Lung (tissue), 11 donors: ENCODE measurements at regions not wholly inside any gene's neighbourhood (a gene's known extent, or its start where the extent isn't known, plus 50 kb on each side); places are given as distances from the start of the nearest gene placed in this dataset.

ENCODE experiments used
- ATAC-seq: fragments of 200-7000 bp; cut with Tn5 transposase; one replicate; pipeline ENCODE4 v1.9.1; 2020; ENCODE audit warnings: moderate number of reproducible peaks; ENCODE audit not compliant: insufficient read depth, low FRiP score
- DNase-seq, 3 donors: peaks; one replicate each; pipeline ENCODE4 v3.0.0-alpha.2; 2013 to 2017
- H3K27ac ChIP-seq, 2 donors: one replicate each; pipeline ENCODE4 v1.5.1; 2013; ENCODE audit warnings: mild to moderate bottlenecking in 2 of 2, moderate library complexity in 2 of 2, control low read depth in 1 of 2, inconsistent platforms in 1 of 2, low read depth in 1 of 2, low read length in 1 of 2
- H3K27me3 ChIP-seq, 3 donors: one replicate each; pipeline ENCODE4 v1.5.1; 2013; ENCODE audit warnings: low read length in 2 of 3; ENCODE audit not compliant: control insufficient read depth in 3 of 3, insufficient read depth in 3 of 3
- H3K36me3 ChIP-seq, 4 donors: one replicate each; pipeline ENCODE4 v1.5.1; 2013; ENCODE audit warnings: low read length in 4 of 4, mild to moderate bottlenecking in 1 of 4, moderate library complexity in 1 of 4; ENCODE audit not compliant: control insufficient read depth in 4 of 4, insufficient read depth in 4 of 4
- H3K4me1 ChIP-seq, 5 donors: one replicate each; pipeline ENCODE4 v1.5.1; 2013; ENCODE audit warnings: low read length in 5 of 5, mild to moderate bottlenecking in 2 of 5, moderate library complexity in 1 of 5; ENCODE audit not compliant: control insufficient read depth in 5 of 5, insufficient read depth in 5 of 5
- H3K4me3 ChIP-seq: one replicate; pipeline ENCODE4 v1.5.1; 2013; ENCODE audit warnings: mild to moderate bottlenecking, control low read depth, moderate library complexity
- H3K9ac ChIP-seq, 2 donors: one replicate each; pipeline ENCODE4 v1.5.1; 2013; ENCODE audit warnings: low read length in 2 of 2, control low read depth in 1 of 2; ENCODE audit not compliant: insufficient read depth in 1 of 2
- H3K9me3 ChIP-seq, 4 donors: one replicate each; pipeline ENCODE4 v1.5.1; 2013; ENCODE audit warnings: low read length in 3 of 4, mild to moderate bottlenecking in 1 of 4, moderate library complexity in 1 of 4; ENCODE audit not compliant: control insufficient read depth in 4 of 4, insufficient read depth in 3 of 4
- CTCF ChIP-seq: IDR thresholded peaks from 2 replicates; pipeline ENCODE4 v1.5.1; 2012; ENCODE audit warnings: mild to moderate bottlenecking; ENCODE audit errors: control extremely low read depth, extremely low read depth
- WGBS, 2 donors: extraction: QIAGEN DNeasy Blood & Tissue Kit; methylation state at CpG; one replicate each; pipeline ENCODE4 v1.1.7; 2013; 5-methylcytosine and 5-hydroxymethylcytosine counted together
- donor health status: control.
- donor health status: control.
- donor health status: Bipolar disorder and iron deficiency.
- donor health status: healthy.
- donor health status: DM: yes; HTN: yes; CAD: no.

- Histone ChIP-seq H3K4me3 (no peak overlapping the region), H3K27ac (no peak overlapping the region), H3K27me3 (peaks cover 0 to 3% (median 0%) of the 10 kb centered on the region in 3 donors), H3K36me3 (no peaks in the 10 kb centered on the region), H3K9me3 (no peaks in the 10 kb centered on the region), H3K4me1 (peaks cover 0 to 11% (median 0%) of the 10 kb centered on the region in 5 donors), H3K9ac (no peak overlapping the region)
- WGBS, 2 donors = 80 to 85% methylated on average over 23 of the region's 23 CpGs
- ATAC-seq (no peak), DNase-seq (no peak)
- TF ChIP-seq CTCF = no peak
Measured at GRCh38 chr19:29400917-29401711, 124.7 kb upstream of the VSTM2B start.

- no peak overlapping the region for H3K4me3 ChIP-seq
- ATAC-seq = no peak
- DNase-seq = no peak
- no peak overlapping the region for H3K27ac ChIP-seq
- H3K9ac ChIP-seq = no peak overlapping the region
- H3K9me3 ChIP-seq = no peaks in the 10 kb centered on the region
- 73 to 81% methylated on average over 14 of the region's 14 CpGs for WGBS, 2 donors
- no peak for TF ChIP-seq CTCF
- H3K36me3 ChIP-seq = no peaks in the 10 kb centered on the region
- H3K27me3 ChIP-seq = peaks cover 0 to 3% (median 0%) of the 10 kb centered on the region in 3 donors
- peaks cover 0 to 11% (median 0%) of the 10 kb centered on the region in 5 donors for H3K4me1 ChIP-seq
Measured at GRCh38 chr19:29401712-29402421, 123.9 kb upstream of the VSTM2B start.

DNA sequence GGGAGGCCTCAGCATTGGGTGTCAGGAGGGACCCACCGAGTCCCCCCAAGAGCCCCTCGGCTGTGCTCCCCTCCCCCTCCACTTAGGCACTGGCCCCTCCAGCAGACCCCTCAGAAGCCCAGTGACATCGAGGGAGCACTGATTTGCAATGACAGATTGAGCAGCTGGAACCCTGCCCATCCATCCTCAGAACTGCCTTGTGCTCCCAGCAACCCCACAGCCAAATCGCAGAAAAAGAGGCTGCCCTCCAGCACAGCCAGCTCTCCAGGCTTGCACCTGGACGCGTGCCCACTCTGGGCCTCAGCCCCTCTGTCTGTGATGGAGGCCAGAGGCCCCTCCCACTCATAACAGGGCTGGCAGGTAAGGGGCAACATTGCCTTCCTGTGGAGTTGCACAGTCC is 123.2 kb upstream of the VSTM2B start:
- ATAC-seq (no peak), DNase-seq (no peak)
- H3K4me1 ChIP-seq = peaks cover 0 to 11% (median 0%) of the 10 kb centered on the region in 5 donors
- peaks cover 0 to 3% (median 0%) of the 10 kb centered on the region in 3 donors for H3K27me3 ChIP-seq
- H3K9me3 ChIP-seq = no peaks in the 10 kb centered on the region
- TF ChIP-seq CTCF = no peak
- H3K4me3 ChIP-seq = no peak overlapping the region
- no peaks in the 10 kb centered on the region for H3K36me3 ChIP-seq
- WGBS, 2 donors = 69 to 88% methylated on average over 6 of the region's 6 CpGs
- no peak overlapping the region for H3K27ac ChIP-seq
- no peak overlapping the region for H3K9ac ChIP-seq
